Trophoblast cell (in vitro differentiated cells and primary cell): ENCODE measurements at regions not wholly inside any gene's neighbourhood (a gene's known extent, or its start where the extent isn't known, plus 50 kb on each side); places are given as distances from the start of the nearest gene placed in this dataset.

Source experiments
- DNase-seq, 2 donors: peaks; one replicate each; pipeline ENCODE4 v3.0.0-alpha.2; 2016
- H2AFZ ChIP-seq: 2 replicates; pipeline ENCODE4 v1.6.1; 2013; ENCODE audit warnings: low read length, moderate library complexity, mild to moderate bottlenecking; ENCODE audit not compliant: insufficient read depth, poor library complexity
- H2AK5ac ChIP-seq: 2 replicates; pipeline ENCODE4 v1.6.1; 2013; ENCODE audit warnings: mild to moderate bottlenecking, low read length
- H2BK120ac ChIP-seq: 2 replicates; pipeline ENCODE4 v1.6.1; 2013; ENCODE audit warnings: low read length, mild to moderate bottlenecking, moderate library complexity; ENCODE audit not compliant: insufficient read depth, poor library complexity
- H2BK12ac ChIP-seq: 2 replicates; pipeline ENCODE4 v1.6.1; 2013; ENCODE audit warnings: mild to moderate bottlenecking, low read length, moderate library complexity
- H2BK5ac ChIP-seq: 2 replicates; pipeline ENCODE4 v1.6.1; 2013; ENCODE audit warnings: low read length, low read depth, moderate library complexity, mild to moderate bottlenecking; ENCODE audit not compliant: poor library complexity
- H3K14ac ChIP-seq: 2 replicates; pipeline ENCODE4 v1.6.1; 2013; ENCODE audit warnings: mild to moderate bottlenecking, low read length
- H3K18ac ChIP-seq: 2 replicates; pipeline ENCODE4 v1.6.1; 2013; ENCODE audit warnings: mild to moderate bottlenecking, low read length
- H3K23ac ChIP-seq: 2 replicates; pipeline ENCODE4 v1.6.1; 2013; ENCODE audit warnings: low read length
- H3K27ac ChIP-seq: 2 replicates; pipeline ENCODE4 v1.5.1; 2013; ENCODE audit warnings: low read depth, mild to moderate bottlenecking, inconsistent platforms, low read length, moderate library complexity
- H3K27me3 ChIP-seq: 2 replicates; pipeline ENCODE4 v1.6.1; 2013; ENCODE audit warnings: inconsistent platforms, mild to moderate bottlenecking, low read length, moderate library complexity; ENCODE audit not compliant: insufficient read depth
- H3K36me3 ChIP-seq, 2 experiments: 1 replicate in 1 of 2; 2 replicates in 1 of 2; pipeline ENCODE4 v1.6.1; 2013; ENCODE audit warnings: low read length in 2 of 2, mild to moderate bottlenecking in 2 of 2, moderate library complexity in 1 of 2; ENCODE audit not compliant: insufficient read depth in 2 of 2, control insufficient read depth in 1 of 2
- H3K4ac ChIP-seq: 2 replicates; pipeline ENCODE4 v1.6.1; 2013; ENCODE audit warnings: low read depth, mild to moderate bottlenecking, low read length, moderate library complexity
- H3K4me1 ChIP-seq, 2 experiments: 1 replicate in 1 of 2; 2 replicates in 1 of 2; pipeline ENCODE4 v1.6.1; 2013; ENCODE audit warnings: low read length in 2 of 2, mild to moderate bottlenecking in 2 of 2, moderate library complexity in 1 of 2; ENCODE audit not compliant: insufficient read depth in 2 of 2, control insufficient read depth in 1 of 2
- H3K4me2 ChIP-seq: 2 replicates; pipeline ENCODE4 v1.6.1; 2013; ENCODE audit warnings: inconsistent platforms, mild to moderate bottlenecking, low read length, moderate library complexity
- H3K4me3 ChIP-seq: 2 replicates; pipeline ENCODE4 v1.5.1; 2013; ENCODE audit warnings: mild to moderate bottlenecking, low read depth, low read length, inconsistent platforms
- H3K79me1 ChIP-seq: one replicate; pipeline ENCODE4 v1.6.1; 2013; ENCODE audit warnings: low read length
- H3K79me2 ChIP-seq: 2 replicates; pipeline ENCODE4 v1.6.1; 2013; ENCODE audit warnings: low read length, mild to moderate bottlenecking; ENCODE audit not compliant: control insufficient read depth, insufficient read depth, poor library complexity
- H3K9ac ChIP-seq: 2 replicates; pipeline ENCODE4 v1.6.1; 2013; ENCODE audit warnings: mild to moderate bottlenecking, low read length
- H3K9me3 ChIP-seq: 2 replicates; pipeline ENCODE4 v1.6.1; 2013; ENCODE audit warnings: low read depth, mild to moderate bottlenecking, control low read depth, inconsistent platforms, low read length; ENCODE audit not compliant: insufficient read depth
- H4K12ac ChIP-seq: 2 replicates; pipeline ENCODE4 v1.6.1; 2013; ENCODE audit warnings: low read depth, mild to moderate bottlenecking, low read length, moderate library complexity
- H4K8ac ChIP-seq: 2 replicates; pipeline ENCODE4 v1.6.1; 2013; ENCODE audit warnings: low read depth, mild to moderate bottlenecking, low read length, moderate library complexity
- H4K91ac ChIP-seq: one replicate; pipeline ENCODE4 v1.6.1; 2013; ENCODE audit warnings: low read depth, mild to moderate bottlenecking, low read length, moderate library complexity
- WGBS: extraction: QIAGEN DNeasy Blood & Tissue Kit; methylation state at CpG from one replicate; pipeline ENCODE4 v1.1.7; 2013; ENCODE audit warnings: missing lambda C conversion rate; ENCODE audit not compliant: insufficient read length, insufficient coverage; ENCODE audit errors: extremely low coverage; 5-methylcytosine and 5-hydroxymethylcytosine counted together

GRCh38 chr6:156654919-156655918 is 122.0 kb upstream of the ARID1B start:
- Histone ChIP-seq H2BK5ac (no peak overlapping the region), H3K79me2 (no peaks in the 10 kb centered on the region), H2BK12ac (no peak overlapping the region), H3K27ac (no peak overlapping the region), H3K4me2 (no peak overlapping the region), H2AFZ (no peak overlapping the region), H2BK120ac (no peak overlapping the region), H3K4me1 (no peaks in the 10 kb centered on the region), H3K9ac (no peak overlapping the region), H3K23ac (no peak overlapping the region), H3K4me3 (no peak overlapping the region), H3K14ac (no peak overlapping the region), H3K18ac (no peak overlapping the region), H3K27me3 (no peaks in the 10 kb centered on the region), H4K8ac (no peak overlapping the region), H2AK5ac (no peak overlapping the region), H4K12ac (no peak overlapping the region), H3K36me3 (no peaks in the 10 kb centered on the region), H3K9me3 (no peaks in the 10 kb centered on the region), H4K91ac (no peak overlapping the region), H3K4ac (no peak overlapping the region), H3K79me1 (no peaks in the 10 kb centered on the region)
- no CpG with 5 or more reads among the region's 8 CpGs for WGBS
- DNase-seq = no peak

DNA sequence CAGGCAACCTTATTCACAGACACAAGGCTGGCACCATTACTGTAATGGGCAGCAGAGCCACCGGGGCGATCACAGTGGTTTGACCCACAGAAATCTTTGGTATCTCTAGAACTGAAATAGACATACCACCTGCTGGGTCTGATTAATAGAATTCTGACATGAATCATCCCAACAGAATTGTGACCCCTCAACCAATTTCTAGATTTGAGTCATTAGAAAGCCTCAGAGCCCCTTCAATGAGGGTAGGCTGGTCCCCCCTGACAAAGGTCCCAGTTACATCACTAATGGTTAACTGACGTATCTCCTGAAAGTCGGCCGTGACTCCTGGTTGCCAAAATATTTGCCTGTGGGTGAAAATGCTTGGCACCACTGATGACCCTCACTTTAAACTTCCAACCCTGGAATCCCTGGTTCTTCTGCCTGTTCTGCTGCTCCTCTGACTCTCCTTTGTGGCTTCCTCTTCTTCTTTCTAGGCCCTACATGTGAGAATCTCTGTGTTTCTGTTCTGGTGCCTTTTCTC is 124.9 kb upstream of the ARID1B start:
- no peak overlapping the region for H2BK5ac ChIP-seq
- no peak overlapping the region for H3K9ac ChIP-seq
- H3K79me1 ChIP-seq = no peaks in the 10 kb centered on the region
- H3K4me3 ChIP-seq = no peak overlapping the region
- H3K27me3 ChIP-seq = no peaks in the 10 kb centered on the region
- no peak overlapping the region for H3K23ac ChIP-seq
- no peak for DNase-seq
- H3K4me1 ChIP-seq = no peaks in the 10 kb centered on the region
- no peak overlapping the region for H2BK12ac ChIP-seq
- no peak overlapping the region for H3K4me2 ChIP-seq
- no peak overlapping the region for H3K4ac ChIP-seq
- no peaks in the 10 kb centered on the region for H3K36me3 ChIP-seq
- H2BK120ac ChIP-seq = no peak overlapping the region
- H3K9me3 ChIP-seq = no peaks in the 10 kb centered on the region
- H3K27ac ChIP-seq = no peak overlapping the region
- no peak overlapping the region for H4K8ac ChIP-seq
- WGBS = no CpG with 5 or more reads among the region's 5 CpGs
- H4K91ac ChIP-seq = no peak overlapping the region
- H3K18ac ChIP-seq = no peak overlapping the region
- H3K79me2 ChIP-seq = no peaks in the 10 kb centered on the region
- H4K12ac ChIP-seq = no peak overlapping the region
- H3K14ac ChIP-seq = no peak overlapping the region
- H2AFZ ChIP-seq = no peak overlapping the region
- no peak overlapping the region for H2AK5ac ChIP-seq

DNA sequence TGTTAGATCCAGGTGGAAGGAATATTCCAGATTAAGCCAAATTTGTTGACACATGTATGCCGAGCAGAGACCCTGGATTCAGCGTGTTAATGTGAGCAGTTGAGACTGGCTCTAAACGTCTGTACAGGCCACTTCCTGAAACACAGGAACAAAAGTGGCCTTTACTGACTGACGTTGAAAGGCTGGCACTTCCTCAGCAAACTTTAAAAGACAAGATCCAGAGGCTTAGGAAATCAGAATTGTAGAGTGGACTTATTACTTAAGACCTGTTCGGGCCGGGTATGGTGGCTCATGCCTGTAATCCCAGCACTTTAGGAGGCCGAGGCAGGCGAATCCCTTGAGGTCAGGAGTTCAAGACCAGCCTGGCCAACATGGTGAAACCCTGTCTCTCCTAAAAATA is 125.7 kb upstream of the ARID1B start:
- no peak overlapping the region for H2BK120ac ChIP-seq
- no CpG with 5 or more reads among the region's 8 CpGs for WGBS
- H3K14ac ChIP-seq = no peak overlapping the region

DNA sequence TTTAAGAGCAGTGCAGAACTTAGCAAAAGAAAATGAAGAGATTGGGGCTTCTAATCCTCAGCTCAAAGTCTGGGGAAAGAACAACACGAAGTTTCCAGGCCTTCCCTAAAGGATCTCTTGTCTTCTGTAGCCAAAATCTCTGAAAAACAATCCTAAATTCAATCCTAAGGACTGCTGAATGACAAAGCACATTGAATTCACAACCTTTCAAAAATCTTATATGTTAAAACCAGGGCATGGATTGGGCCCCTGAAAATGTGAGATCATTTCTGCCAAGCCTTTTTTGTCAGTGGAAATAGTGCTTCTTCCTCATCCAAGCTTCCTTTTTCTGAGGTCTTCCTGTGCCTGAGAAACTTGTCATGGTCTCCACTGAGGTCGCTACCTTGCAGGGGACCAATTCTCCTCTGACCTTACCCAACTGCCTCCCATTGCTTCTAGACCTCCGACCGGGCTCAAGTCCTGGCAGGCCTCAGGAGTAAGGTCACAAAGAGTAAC is 126.2 kb upstream of the ARID1B start:
- no peak overlapping the region for H3K14ac ChIP-seq
- H2BK12ac ChIP-seq = no peak overlapping the region
- no peak overlapping the region for H4K8ac ChIP-seq
- H3K27me3 ChIP-seq = no peaks in the 10 kb centered on the region
- H2BK5ac ChIP-seq = no peak overlapping the region
- DNase-seq = no peak
- H4K12ac ChIP-seq = no peak overlapping the region
- H3K23ac ChIP-seq = no peak overlapping the region
- WGBS = no CpG with 5 or more reads among the region's 4 CpGs
- no peaks in the 10 kb centered on the region for H3K79me1 ChIP-seq
- H3K4ac ChIP-seq = no peak overlapping the region
- no peaks in the 10 kb centered on the region for H3K4me1 ChIP-seq
- no peak overlapping the region for H3K27ac ChIP-seq
- H3K4me2 ChIP-seq = no peak overlapping the region
- no peaks in the 10 kb centered on the region for H3K9me3 ChIP-seq
- no peak overlapping the region for H3K18ac ChIP-seq
- no peak overlapping the region for H4K91ac ChIP-seq
- no peak overlapping the region for H2BK120ac ChIP-seq
- H3K9ac ChIP-seq = no peak overlapping the region
- no peak overlapping the region for H2AFZ ChIP-seq
- H3K36me3 ChIP-seq = no peaks in the 10 kb centered on the region
- H3K4me3 ChIP-seq = no peak overlapping the region
- H3K79me2 ChIP-seq = no peaks in the 10 kb centered on the region
- no peak overlapping the region for H2AK5ac ChIP-seq

More for the DNA sequence above, 125.7 kb upstream of the ARID1B start:
- Histone ChIP-seq H4K8ac (no peak overlapping the region), H2BK12ac (no peak overlapping the region), H3K4me3 (no peak overlapping the region), H4K91ac (no peak overlapping the region), H3K4me1 (no peaks in the 10 kb centered on the region), H3K23ac (no peak overlapping the region), H3K27ac (no peak overlapping the region), H3K18ac (no peak overlapping the region), H4K12ac (no peak overlapping the region), H3K27me3 (no peaks in the 10 kb centered on the region), H3K36me3 (no peaks in the 10 kb centered on the region), H2BK5ac (no peak overlapping the region), H3K9ac (no peak overlapping the region), H3K4ac (no peak overlapping the region), H3K4me2 (no peak overlapping the region), H2AK5ac (no peak overlapping the region), H3K79me2 (no peaks in the 10 kb centered on the region), H2AFZ (no peak overlapping the region), H3K79me1 (no peaks in the 10 kb centered on the region), H3K9me3 (no peaks in the 10 kb centered on the region)
- DNase-seq = no peak
